IMR-90 (cell line): ENCODE measurements at regions not wholly inside any gene's neighbourhood (a gene's known extent, or its start where the extent isn't known, plus 50 kb on each side); places are given as distances from the start of the nearest gene placed in this dataset.

ENCODE experiments used
- ATAC-seq: fragments of 200-7000 bp; cut with Tn5 transposase; 2 replicates; pipeline ENCODE4 v1.9.1; 2020; ENCODE audit warnings: low read depth, mild to moderate bottlenecking, moderate library complexity
- BruUV-seq: library from RNA; stranded (reverse); fragments of 400-500 nt; replicated peaks from 2 replicates; lab custom pipeline; 2021; lab: Mats Ljungman, UMichigan
- CTCF ChIA-PET: fragments of 300-600 bp; formaldehyde crosslinking; extraction: SDS; loops from one replicate; lab custom pipeline; 2021; ENCODE audit warnings: antibody characterized with exemption; lab: Yijun Ruan, JAX
- POLR2A ChIA-PET: fragments of 300-600 bp; sonication (Branson Sonifier 250); formaldehyde crosslinking; loops from one replicate; lab custom pipeline; 2022; ENCODE audit warnings: antibody characterized with exemption; ENCODE audit not compliant: unreplicated experiment; lab: Charles Lee
- DNase-seq: peaks from one replicate; pipeline ENCODE4 v3.0.0; 2013
- H2AFZ ChIP-seq: replicated peaks from 2 replicates; pipeline ENCODE3; 2013; ENCODE audit warnings: low read length, mild to moderate bottlenecking; ENCODE audit not compliant: poor library complexity
- H2AK5ac ChIP-seq: 2 replicates; pipeline ENCODE4 v1.6.1; 2013; ENCODE audit warnings: low read depth, low read length, inconsistent platforms
- H2AK9ac ChIP-seq: replicated peaks from 2 replicates; pipeline ENCODE3; 2013; ENCODE audit warnings: mild to moderate bottlenecking, low read depth, low read length, moderate library complexity; ENCODE audit not compliant: poor library complexity
- H2BK120ac ChIP-seq: 2 replicates; pipeline ENCODE4 v1.6.1; 2013; ENCODE audit warnings: low read depth, low read length, inconsistent platforms
- H2BK15ac ChIP-seq: 3 replicates; pipeline ENCODE4 v1.6.1; 2013; ENCODE audit warnings: low read depth, low read length, inconsistent platforms
- H2BK20ac ChIP-seq: 2 replicates; pipeline ENCODE4 v1.6.1; 2013; ENCODE audit warnings: low read depth, mild to moderate bottlenecking, inconsistent platforms, low read length, moderate library complexity
- H2BK5ac ChIP-seq: 2 replicates; pipeline ENCODE4 v1.6.1; 2013; ENCODE audit warnings: mild to moderate bottlenecking, low read depth, low read length, inconsistent platforms; ENCODE audit not compliant: poor library complexity, severe bottlenecking
- H3K14ac ChIP-seq: replicated peaks from 2 replicates; pipeline ENCODE4 v1.6.1; 2013; ENCODE audit warnings: low read depth, low read length, inconsistent platforms
- H3K18ac ChIP-seq: 2 replicates; pipeline ENCODE4 v1.6.1; 2013; ENCODE audit warnings: low read depth, low read length, control low read depth
- H3K23ac ChIP-seq: 2 replicates; pipeline ENCODE4 v1.6.1; 2013; ENCODE audit warnings: low read depth, low read length, inconsistent platforms
- H3K27ac ChIP-seq: 2 replicates; pipeline ENCODE4 v1.5.1; 2013; ENCODE audit warnings: mild to moderate bottlenecking, control low read depth, low read length; ENCODE audit not compliant: insufficient read depth
- H3K27me3 ChIP-seq: 2 replicates; pipeline ENCODE4 v1.6.1; 2013; ENCODE audit warnings: low read length; ENCODE audit not compliant: control insufficient read depth, insufficient read depth
- H3K36me3 ChIP-seq: 2 replicates; pipeline ENCODE4 v1.6.1; 2013; ENCODE audit warnings: low read length, mixed read lengths; ENCODE audit not compliant: control insufficient read depth, insufficient read depth
- H3K4ac ChIP-seq: 2 replicates; pipeline ENCODE4 v1.6.1; 2013; ENCODE audit warnings: low read depth, low read length, inconsistent platforms
- H3K4me1 ChIP-seq: 2 replicates; pipeline ENCODE4 v1.6.1; 2013; ENCODE audit warnings: low read length, mixed read lengths; ENCODE audit not compliant: control insufficient read depth, insufficient read depth
- H3K4me2 ChIP-seq: 2 replicates; pipeline ENCODE4 v1.6.1; 2013; ENCODE audit warnings: low read depth, mild to moderate bottlenecking, control low read depth, low read length, moderate library complexity
- H3K4me3 ChIP-seq: 2 replicates; pipeline ENCODE4 v1.5.1; 2013; ENCODE audit warnings: low read depth, mild to moderate bottlenecking, control low read depth, low read length, moderate library complexity; ENCODE audit not compliant: insufficient read depth
- H3K56ac ChIP-seq: 2 replicates; pipeline ENCODE4 v1.6.1; 2013; ENCODE audit warnings: low read length, inconsistent platforms; ENCODE audit not compliant: insufficient read depth; ENCODE audit errors: extremely low read depth
- H3K79me1 ChIP-seq, 2 experiments: 2 replicates each; pipeline ENCODE4 v1.6.1; 2013; ENCODE audit warnings: low read length in 2 of 2, inconsistent platforms in 1 of 2, low read depth in 1 of 2
- H3K9ac ChIP-seq: 2 replicates; pipeline ENCODE4 v1.6.1; 2013; ENCODE audit warnings: low read depth, low read length, control low read depth
- H3K9me1 ChIP-seq: 2 replicates; pipeline ENCODE4 v1.6.1; 2013; ENCODE audit warnings: low read length, inconsistent platforms; ENCODE audit not compliant: insufficient read depth
- H3K9me3 ChIP-seq: 2 replicates; pipeline ENCODE4 v1.6.1; 2013; ENCODE audit warnings: low read length; ENCODE audit not compliant: control insufficient read depth, insufficient read depth
- H4K20me1 ChIP-seq: 2 replicates; pipeline ENCODE4 v1.6.1; 2013; ENCODE audit warnings: low read length, inconsistent platforms; ENCODE audit not compliant: insufficient read depth
- H4K5ac ChIP-seq: 2 replicates; pipeline ENCODE4 v1.6.1; 2013; ENCODE audit warnings: mild to moderate bottlenecking, low read depth, low read length, control low read depth
- H4K8ac ChIP-seq, 2 experiments: 2 replicates each; pipeline ENCODE4 v1.6.1; 2013; ENCODE audit warnings: low read depth in 2 of 2, low read length in 2 of 2, control low read depth in 1 of 2, inconsistent platforms in 1 of 2
- H4K91ac ChIP-seq: 2 replicates; pipeline ENCODE4 v1.6.1; 2013; ENCODE audit warnings: low read depth, low read length, inconsistent platforms; ENCODE audit not compliant: insufficient read depth
- CHD1 ChIP-seq: IDR thresholded peaks from 2 replicates; pipeline ENCODE4 v1.6.1; 2012; ENCODE audit warnings: low read depth, low read length, improper control_type of control experiment
- MXI1 ChIP-seq: IDR thresholded peaks from 2 replicates; pipeline ENCODE4 v1.6.1; 2012; ENCODE audit warnings: low read depth, mild to moderate bottlenecking, low read length, moderate library complexity, borderline replicate concordance
- NFE2L2 ChIP-seq: fragments of 150-350 bp; IDR thresholded peaks from 2 replicates; pipeline ENCODE4 v1.6.1; 2016; ENCODE audit warnings: low read depth, mild to moderate bottlenecking, low read length
- RCOR1 ChIP-seq: IDR thresholded peaks from 2 replicates; pipeline ENCODE4 v1.6.1; 2012; ENCODE audit warnings: mild to moderate bottlenecking, low read length, improper control_type of control experiment; ENCODE audit not compliant: insufficient replicate concordance
- SMC3 ChIP-seq: fragments of 150-350 bp; IDR thresholded peaks from 2 replicates; pipeline ENCODE4 v1.6.1; 2016; ENCODE audit warnings: low read depth, mild to moderate bottlenecking, antibody characterized with exemption, low read length, moderate library complexity
- WGBS, 2 experiments: methylation state at CpG; one replicate each; pipeline versions ENCODE4 v1.1.5 to v1.1.7; 2013; ENCODE audit warnings: missing lambda C conversion rate in 2 of 2; ENCODE audit not compliant: insufficient read length in 1 of 2; ENCODE audit errors: extremely low coverage in 2 of 2; 5-methylcytosine and 5-hydroxymethylcytosine counted together
- dilution Hi-C: fragments of 300-500 bp; cut with HindIII; formaldehyde crosslinking; loops from one replicate; pipeline ENCODE4 v1.14.3; 2018; ENCODE audit warnings: low sequenced_read_pairs; ENCODE audit not compliant: unreplicated experiment
- in situ Hi-C: fragments of 300-500 bp; cut with MboI; formaldehyde crosslinking; loops from 3 replicates; pipeline ENCODE4 v1.14.3; 2019; ENCODE audit warnings: low sequenced_read_pairs, inconsistent platforms, mixed read lengths
- intact Hi-C: fragments of 100-400 bp; cut with micrococcal nuclease; formaldehyde crosslinking; loops from 2 replicates; pipeline ENCODE4 v1.10.0; 2022
- TF ChIP-seq, protein P1 (sequence below): fragments of 150-350 bp; IDR thresholded peaks from 2 replicates; pipeline ENCODE4 v1.6.1; 2017; ENCODE audit warnings: mild to moderate bottlenecking, antibody characterized with exemption, low read length, low read depth
- TF ChIP-seq, protein P2 (sequence below): fragments of 150-350 bp; IDR thresholded peaks from 2 replicates; pipeline ENCODE4 v1.6.1; 2016; ENCODE audit warnings: low read depth, mild to moderate bottlenecking, low read length, moderate library complexity, borderline replicate concordance

DNA sequence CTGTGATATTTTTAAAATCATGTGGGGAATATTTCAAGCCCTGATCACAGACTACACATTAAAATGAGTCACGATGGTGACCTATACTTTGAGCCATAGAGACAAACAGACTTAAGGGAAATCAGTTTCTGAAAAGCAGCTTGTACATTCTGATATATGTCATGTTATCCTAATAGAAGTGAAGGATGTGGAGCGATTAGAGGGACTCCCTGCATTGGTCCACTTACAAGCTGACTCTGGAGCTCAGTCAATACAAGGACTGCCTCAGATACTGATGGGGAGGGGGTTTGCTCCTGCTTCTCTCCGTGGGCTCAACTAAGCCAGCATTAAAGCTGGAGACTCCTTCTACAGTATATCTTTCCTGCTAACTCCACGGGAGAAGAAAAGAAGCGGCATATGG, 173.5 kb downstream of the ALG10B start:
- H2AK5ac ChIP-seq = no peak overlapping the region
- no peak overlapping the region for H3K56ac ChIP-seq
- no peak overlapping the region for H3K14ac ChIP-seq
- no peak for TF ChIP-seq MXI1
- TF ChIP-seq, protein P1, sequence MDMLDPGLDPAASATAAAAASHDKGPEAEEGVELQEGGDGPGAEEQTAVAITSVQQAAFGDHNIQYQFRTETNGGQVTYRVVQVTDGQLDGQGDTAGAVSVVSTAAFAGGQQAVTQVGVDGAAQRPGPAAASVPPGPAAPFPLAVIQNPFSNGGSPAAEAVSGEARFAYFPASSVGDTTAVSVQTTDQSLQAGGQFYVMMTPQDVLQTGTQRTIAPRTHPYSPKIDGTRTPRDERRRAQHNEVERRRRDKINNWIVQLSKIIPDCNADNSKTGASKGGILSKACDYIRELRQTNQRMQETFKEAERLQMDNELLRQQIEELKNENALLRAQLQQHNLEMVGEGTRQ = no peak
- no peak for TF ChIP-seq SMC3
- no peak for TF ChIP-seq CHD1
- no peak for TF ChIP-seq NFE2L2
- no peak for TF ChIP-seq RCOR1
- TF ChIP-seq, protein P2, sequence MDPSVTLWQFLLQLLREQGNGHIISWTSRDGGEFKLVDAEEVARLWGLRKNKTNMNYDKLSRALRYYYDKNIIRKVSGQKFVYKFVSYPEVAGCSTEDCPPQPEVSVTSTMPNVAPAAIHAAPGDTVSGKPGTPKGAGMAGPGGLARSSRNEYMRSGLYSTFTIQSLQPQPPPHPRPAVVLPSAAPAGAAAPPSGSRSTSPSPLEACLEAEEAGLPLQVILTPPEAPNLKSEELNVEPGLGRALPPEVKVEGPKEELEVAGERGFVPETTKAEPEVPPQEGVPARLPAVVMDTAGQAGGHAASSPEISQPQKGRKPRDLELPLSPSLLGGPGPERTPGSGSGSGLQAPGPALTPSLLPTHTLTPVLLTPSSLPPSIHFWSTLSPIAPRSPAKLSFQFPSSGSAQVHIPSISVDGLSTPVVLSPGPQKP = no peak
- H3K9ac ChIP-seq = no peak overlapping the region
- H2BK120ac ChIP-seq = no peak overlapping the region
- H3K4me1 ChIP-seq = no peaks in the 10 kb centered on the region
- H3K4ac ChIP-seq = no peak overlapping the region
- no peaks in the 10 kb centered on the region for H3K9me1 ChIP-seq
- in situ Hi-C loops (no loop called here), dilution Hi-C loops (no loop called here), intact Hi-C loops (no loop called here)
- H3K18ac ChIP-seq = no peak overlapping the region
- no peak overlapping the region for H4K91ac ChIP-seq
- CTCF ChIA-PET = no interaction called here
- ATAC-seq (no peak), DNase-seq (no peak)
- no peak overlapping the region for H3K23ac ChIP-seq
- POLR2A ChIA-PET = no interaction called here
- H3K27me3 ChIP-seq = no peaks in the 10 kb centered on the region
- H3K4me3 ChIP-seq = no peak overlapping the region
- H4K20me1 ChIP-seq = no peaks in the 10 kb centered on the region
- no peak overlapping the region for H2BK5ac ChIP-seq
- no CpG with 5 or more reads among the region's 5 CpGs for WGBS, 2 experiments
- H4K5ac ChIP-seq = no peak overlapping the region
- peaks cover 6% of the 10 kb centered on the region; the same call in 1 of the 2 replicates for H3K9me3 ChIP-seq
- H4K8ac ChIP-seq = no peak overlapping the region
- no peak overlapping the region for H3K4me2 ChIP-seq
- H3K27ac ChIP-seq = no peak overlapping the region
- H2AK9ac ChIP-seq = no peak overlapping the region
- H2AFZ ChIP-seq = no peak overlapping the region
- no peak overlapping the region for H2BK20ac ChIP-seq
- H3K36me3 ChIP-seq = no peaks in the 10 kb centered on the region
- BruUV-seq = no TSS peak
- H2BK15ac ChIP-seq = no peak overlapping the region
- no peaks in the 10 kb centered on the region for H3K79me1 ChIP-seq
